SJSA1 (cell line): ENCODE measurements at regions not wholly inside any gene's neighbourhood (a gene's known extent, or its start where the extent isn't known, plus 50 kb on each side); places are given as distances from the start of the nearest gene placed in this dataset.
"Not testable (repeated sequence)": the region's sequence is repeated elsewhere in the genome, so short reads cannot be mapped to it uniquely, and the experiment has no call there.

Source experiments
- DNase-seq, 2 experiments: peaks; one replicate each; pipeline ENCODE4 v3.0.0-alpha.2; 2015 to 2020; ENCODE audit warnings: low spot score in 2 of 2, low read depth in 1 of 2
- H3K27ac ChIP-seq: fragments of 250-450 bp; sonication (Bioruptor Pico); 2 replicates; pipeline ENCODE4 v1.5.1; 2020; ENCODE audit warnings: mild to moderate bottlenecking, moderate library complexity
- H3K27me3 ChIP-seq: fragments of 250-450 bp; sonication (Bioruptor Pico); replicated peaks from 2 replicates; pipeline ENCODE4 v1.5.1; 2020; ENCODE audit warnings: mild to moderate bottlenecking, moderate library complexity
- H3K36me3 ChIP-seq: fragments of 250-450 bp; sonication (Bioruptor Pico); 2 replicates; pipeline ENCODE4 v1.5.1; 2020; ENCODE audit warnings: mild to moderate bottlenecking
- H3K4me1 ChIP-seq: fragments of 250-450 bp; sonication (Bioruptor Pico); replicated peaks from 2 replicates; pipeline ENCODE4 v1.6.1; 2021; ENCODE audit warnings: mild to moderate bottlenecking
- H3K4me3 ChIP-seq: fragments of 250-450 bp; sonication (Bioruptor Pico); 2 replicates; pipeline ENCODE4 v1.5.1; 2020; ENCODE audit warnings: mild to moderate bottlenecking
- H3K9me3 ChIP-seq: fragments of 250-450 bp; sonication (Bioruptor Pico); replicated peaks from 2 replicates; pipeline ENCODE4 v1.5.1; 2020; ENCODE audit warnings: mild to moderate bottlenecking

DNA sequence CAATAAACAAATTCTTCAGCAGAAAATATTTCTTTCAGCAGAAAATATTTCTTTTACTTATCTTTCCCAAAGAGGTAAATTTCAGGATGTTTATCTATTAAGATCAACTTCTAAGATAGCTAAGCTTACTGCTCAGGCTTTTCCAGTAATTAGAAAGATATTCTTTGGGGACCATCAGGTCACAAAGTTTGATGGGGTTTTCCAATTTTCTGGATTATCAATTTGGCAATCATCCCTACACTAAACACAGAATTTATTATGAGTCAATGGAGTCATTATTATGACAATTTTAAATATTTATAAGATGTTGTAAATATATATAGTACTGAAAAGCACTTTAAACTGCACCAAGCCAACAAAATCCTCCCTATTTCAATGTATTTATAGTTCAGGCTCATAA, 137.6 kb downstream of the AKAP11 start:
- no peak overlapping the region for H3K27ac ChIP-seq
- H3K4me1 ChIP-seq: peaks cover 10% of the 10 kb centered on the region; the same call in 1 of the 2 replicates
- no peak overlapping the region for H3K4me3 ChIP-seq
- no peaks in the 10 kb centered on the region for H3K9me3 ChIP-seq
- no peaks in the 10 kb centered on the region for H3K27me3 ChIP-seq
- DNase-seq: no peak
- H3K36me3 ChIP-seq: no peaks in the 10 kb centered on the region

DNA sequence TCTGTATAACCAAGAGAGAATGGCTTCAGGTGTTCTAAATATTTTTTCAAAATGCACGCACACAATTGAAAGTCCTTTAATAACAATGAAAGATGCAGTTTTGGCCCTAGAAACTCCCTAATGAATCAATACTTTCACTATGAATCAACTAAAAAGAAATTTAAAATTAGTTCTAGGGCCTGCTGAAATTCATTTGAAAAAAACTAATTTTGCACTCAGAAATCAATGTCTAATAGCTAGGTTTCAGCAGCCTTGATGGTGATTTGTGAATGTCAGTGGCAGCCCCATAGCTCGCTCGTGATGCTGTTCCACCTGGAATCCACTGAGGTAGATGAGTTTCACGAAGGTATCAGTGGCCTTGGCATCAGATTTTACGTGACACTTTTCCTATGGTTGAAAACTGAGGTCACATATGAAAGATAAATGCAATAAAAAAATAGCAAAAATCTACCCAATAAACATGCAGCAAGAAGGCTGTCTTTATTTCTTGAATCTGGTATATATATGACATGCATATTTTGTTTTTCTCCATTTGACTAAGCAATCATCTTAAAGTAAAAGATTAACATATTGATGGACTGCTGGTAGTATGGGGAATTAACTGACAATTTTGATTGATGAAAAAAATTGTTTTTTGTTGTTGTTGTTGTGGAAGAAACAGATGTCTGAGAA, 141.0 kb downstream of the AKAP11 start:
- Histone ChIP-seq H3K4me1 (no peaks in the 10 kb centered on the region), H3K27me3 (no peaks in the 10 kb centered on the region), H3K9me3 (no peaks in the 10 kb centered on the region), H3K4me3 (no peak overlapping the region), H3K36me3 (no peaks in the 10 kb centered on the region), H3K27ac (no peak overlapping the region)
- no peak for DNase-seq

GRCh38 chr13:42413484-42413815, 141.5 kb downstream of the AKAP11 start:
- H3K27ac ChIP-seq: no peak overlapping the region
- H3K9me3 ChIP-seq: no peaks in the 10 kb centered on the region
- H3K27me3 ChIP-seq: no peaks in the 10 kb centered on the region
- H3K4me1 ChIP-seq: no peaks in the 10 kb centered on the region
- H3K36me3 ChIP-seq: no peaks in the 10 kb centered on the region
- no peak overlapping the region for H3K4me3 ChIP-seq
- no peak for DNase-seq

DNA sequence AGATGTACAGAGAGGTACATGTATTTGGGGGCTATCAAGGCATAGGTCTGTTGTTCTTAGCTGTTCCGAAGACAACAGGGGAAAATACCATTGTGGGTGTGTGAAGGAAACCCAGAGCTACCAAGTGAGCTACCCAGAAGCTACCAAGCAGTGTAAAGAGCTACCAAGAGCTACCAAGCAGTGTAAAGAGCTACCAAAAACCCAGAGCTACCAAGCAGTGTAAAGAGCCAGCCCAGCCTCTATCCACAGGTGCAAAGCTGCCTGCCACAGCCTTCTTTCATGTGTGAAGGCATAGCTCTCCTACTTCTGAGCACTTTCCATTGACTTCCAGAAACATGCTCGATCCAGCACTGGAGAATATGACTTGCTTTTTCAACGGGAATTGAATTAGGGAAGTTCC, 145.7 kb downstream of the AKAP11 start:
- Histone ChIP-seq H3K4me1 (no peaks in the 10 kb centered on the region), H3K27ac (no peak overlapping the region), H3K36me3 (no peaks in the 10 kb centered on the region), H3K4me3 (no peak overlapping the region), H3K9me3 (no peaks in the 10 kb centered on the region), H3K27me3 (no peaks in the 10 kb centered on the region)
- no peak for DNase-seq

DNA sequence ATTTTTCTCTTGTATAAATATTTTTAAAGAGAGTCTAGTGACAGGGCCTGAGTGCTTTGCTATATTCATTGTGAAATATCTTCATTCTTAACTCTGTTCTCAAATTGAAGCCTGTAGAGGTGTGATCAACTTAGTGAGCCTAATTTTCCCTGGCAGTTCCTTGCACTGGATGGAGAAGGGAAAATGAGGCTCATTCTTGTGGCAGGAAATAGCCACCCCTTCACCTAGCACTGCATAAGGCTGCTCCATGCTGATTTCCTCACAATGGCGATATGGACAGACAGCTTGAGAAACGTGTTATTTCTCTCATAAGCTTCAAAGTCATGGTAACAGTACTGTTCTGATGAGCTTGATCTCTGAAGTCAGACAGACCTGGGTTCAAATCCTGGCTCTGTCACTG, 146.2 kb downstream of the AKAP11 start:
- H3K36me3 ChIP-seq: no peaks in the 10 kb centered on the region
- DNase-seq: no peak

GRCh38 chr13:42420304-42420703, 148.4 kb downstream of the AKAP11 start:
- Histone ChIP-seq H3K27ac (no peak overlapping the region), H3K27me3 (no peaks in the 10 kb centered on the region), H3K4me3 (no peak overlapping the region), H3K4me1 (no peaks in the 10 kb centered on the region), H3K9me3 (no peaks in the 10 kb centered on the region), H3K36me3 (no peaks in the 10 kb centered on the region)
- no peak for DNase-seq

More for the DNA sequence above, 146.2 kb downstream of the AKAP11 start:
- Histone ChIP-seq H3K27ac (no peak overlapping the region), H3K27me3 (no peaks in the 10 kb centered on the region), H3K9me3 (no peaks in the 10 kb centered on the region), H3K4me1 (no peaks in the 10 kb centered on the region), H3K4me3 (no peak overlapping the region)

- no peaks in the 10 kb centered on the region for H3K4me1 ChIP-seq
- no peak overlapping the region for H3K27ac ChIP-seq
- H3K9me3 ChIP-seq: no peaks in the 10 kb centered on the region
- no peak overlapping the region for H3K4me3 ChIP-seq
- H3K27me3 ChIP-seq: no peaks in the 10 kb centered on the region
- no peaks in the 10 kb centered on the region for H3K36me3 ChIP-seq
- no peak for DNase-seq
These were observed 150.7 kb downstream of the AKAP11 start for GRCh38 chr13:42422681-42423080.

DNA sequence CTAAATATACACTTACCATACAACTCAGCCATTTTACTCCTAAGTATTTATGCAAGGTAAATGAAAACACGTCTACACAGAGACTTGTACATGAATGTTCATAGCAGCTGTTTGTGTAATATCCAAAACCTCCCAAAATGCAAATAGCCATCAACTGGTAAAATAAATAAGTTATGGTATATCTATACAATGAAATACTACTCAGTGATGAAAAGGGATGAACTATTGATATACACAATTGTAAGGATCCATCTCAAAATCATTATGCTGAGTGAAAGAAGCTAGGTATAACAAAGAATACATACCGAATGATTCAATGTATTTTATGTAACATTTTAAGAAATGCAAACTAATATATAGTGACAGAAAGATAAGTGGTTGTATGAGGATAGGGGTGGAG, 149.8 kb upstream of the TNFSF11 start:
- Histone ChIP-seq H3K9me3 (no peaks in the 10 kb centered on the region), H3K27ac (no peak overlapping the region), H3K27me3 (no peaks in the 10 kb centered on the region), H3K4me3 (no peak overlapping the region), H3K36me3 (no peaks in the 10 kb centered on the region), H3K4me1 (no peaks in the 10 kb centered on the region)
- DNase-seq: no peak

GRCh38 chr13:42445354-42445753, 128.6 kb upstream of the TNFSF11 start:
- Histone ChIP-seq H3K27me3 (no peaks in the 10 kb centered on the region), H3K36me3 (no peaks in the 10 kb centered on the region), H3K4me1 (no peaks in the 10 kb centered on the region), H3K27ac (no peak overlapping the region), H3K9me3 (0 out of 2 replicates have a peak, but pooled peaks cover 3% of the 10 kb centered on the region), H3K4me3 (no peak overlapping the region)
- DNase-seq: no peak

GRCh38 chr13:42446597-42446996, 127.4 kb upstream of the TNFSF11 start:
- H3K27me3 ChIP-seq, H3K36me3 ChIP-seq, H3K27ac ChIP-seq, H3K4me1 ChIP-seq, H3K9me3 ChIP-seq, H3K4me3 ChIP-seq, DNase-seq: not testable (repeated sequence)

- H3K4me3 ChIP-seq: no peak overlapping the region
- H3K27me3 ChIP-seq: no peaks in the 10 kb centered on the region
- DNase-seq: no peak
- H3K27ac ChIP-seq: no peak overlapping the region
- H3K4me1 ChIP-seq: no peaks in the 10 kb centered on the region
- H3K9me3 ChIP-seq: no peaks in the 10 kb centered on the region
- no peaks in the 10 kb centered on the region for H3K36me3 ChIP-seq
These were observed 120.8 kb upstream of the TNFSF11 start for GRCh38 chr13:42453091-42453645.

DNA sequence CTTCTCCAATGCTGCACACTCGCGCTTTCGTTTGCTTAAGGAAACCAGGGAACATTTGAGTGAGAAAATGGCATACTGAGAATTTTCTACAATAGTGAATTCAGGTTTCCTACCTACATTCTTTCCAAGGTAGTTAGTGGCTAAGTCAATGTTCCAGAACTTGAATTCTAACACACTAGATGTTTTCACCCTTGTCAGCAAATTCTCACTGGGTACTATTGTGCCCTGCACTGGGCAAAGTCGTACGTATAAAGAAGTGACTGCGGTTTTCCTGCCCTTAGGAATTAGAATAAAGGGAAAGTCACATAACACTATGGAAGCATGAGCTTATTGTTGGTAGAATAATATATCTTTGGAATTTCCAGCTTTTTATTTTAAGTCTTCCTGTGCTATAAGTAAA, 119.2 kb upstream of the TNFSF11 start:
- H3K4me1 ChIP-seq: no peaks in the 10 kb centered on the region

DNA sequence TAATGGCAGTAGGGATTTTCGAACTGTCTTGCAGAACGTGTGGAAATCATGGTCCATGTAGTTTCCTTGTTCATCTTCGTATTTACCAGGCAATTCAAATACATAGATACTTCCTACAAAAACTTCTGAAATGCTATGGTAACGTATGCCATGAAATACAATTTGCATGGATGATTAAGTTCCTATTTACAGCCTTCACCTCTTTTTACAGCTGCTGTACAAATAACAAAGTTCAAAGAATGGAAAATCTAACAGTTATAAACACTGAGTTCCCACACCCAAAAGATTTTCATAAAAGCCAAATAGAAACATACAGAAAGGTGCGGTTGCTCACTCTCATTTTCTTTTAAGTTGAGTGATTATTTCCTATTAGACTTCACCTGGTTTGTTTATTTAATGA, 115.8 kb upstream of the TNFSF11 start:
- H3K4me1 ChIP-seq: no peaks in the 10 kb centered on the region
- no peak overlapping the region for H3K4me3 ChIP-seq
- no peaks in the 10 kb centered on the region for H3K9me3 ChIP-seq
- DNase-seq: no peak
- no peak overlapping the region for H3K27ac ChIP-seq
- no peaks in the 10 kb centered on the region for H3K36me3 ChIP-seq
- H3K27me3 ChIP-seq: no peaks in the 10 kb centered on the region

More for the DNA sequence above, 119.2 kb upstream of the TNFSF11 start:
- H3K27me3 ChIP-seq: no peaks in the 10 kb centered on the region
- no peaks in the 10 kb centered on the region for H3K36me3 ChIP-seq
- H3K27ac ChIP-seq: no peak overlapping the region
- H3K4me3 ChIP-seq: no peak overlapping the region
- no peaks in the 10 kb centered on the region for H3K9me3 ChIP-seq
- DNase-seq: no peak

- H3K27me3 ChIP-seq: no peaks in the 10 kb centered on the region
- H3K4me3 ChIP-seq: no peak overlapping the region
- DNase-seq: no peak
- no peak overlapping the region for H3K27ac ChIP-seq
- H3K9me3 ChIP-seq: no peaks in the 10 kb centered on the region
- H3K4me1 ChIP-seq: no peaks in the 10 kb centered on the region
- no peaks in the 10 kb centered on the region for H3K36me3 ChIP-seq
These were observed 107.8 kb upstream of the TNFSF11 start for GRCh38 chr13:42466123-42466522.

- H3K27me3 ChIP-seq: no peaks in the 10 kb centered on the region
- H3K36me3 ChIP-seq: no peaks in the 10 kb centered on the region
- H3K27ac ChIP-seq: no peak overlapping the region
- H3K4me1 ChIP-seq: no peaks in the 10 kb centered on the region
- no peaks in the 10 kb centered on the region for H3K9me3 ChIP-seq
- no peak for DNase-seq
- no peak overlapping the region for H3K4me3 ChIP-seq
These were observed 107.3 kb upstream of the TNFSF11 start for GRCh38 chr13:42466609-42467008.
